ENCODE measurements at regions not wholly inside any gene's neighbourhood (a gene's known extent, or its start where the extent isn't known, plus 50 kb on each side); places are given as distances from the start of the nearest gene placed in this dataset.

GRCh38 chr1:189192741-189193520, 1284.7 kb downstream of the BRINP3 start:
- Mint-ChIP-seq H3K27me3 (no peaks in the 10 kb centered on the region), H3K4me3 (no peak overlapping the region), H3K27ac (no peak overlapping the region), H3K36me3 (no peaks in the 10 kb centered on the region), H3K9me3 (no peaks in the 10 kb centered on the region), H3K4me1 (ENCODE audit: unreplicated experiment) (no peaks in the 10 kb centered on the region)
- TF ChIP-seq CTCF (conservative IDR thresholded peaks at IDR 0.05) = no peak
- DNase-seq (ENCODE audit: extremely low spot score, unreplicated experiment) = no peak

GRCh38 chr1:189205863-189206262, 1271.8 kb downstream of the BRINP3 start:
- Mint-ChIP-seq H3K27ac (no peak overlapping the region), H3K9me3 (peaks cover 5% of the 10 kb centered on the region), H3K4me1 (ENCODE audit: unreplicated experiment) (no peaks in the 10 kb centered on the region), H3K4me3 (no peak overlapping the region), H3K27me3 (no peaks in the 10 kb centered on the region), H3K36me3 (no peaks in the 10 kb centered on the region)
- DNase-seq (ENCODE audit: extremely low spot score, unreplicated experiment) = no peak
- TF ChIP-seq CTCF (conservative IDR thresholded peaks at IDR 0.05) = no peak

GRCh38 chr1:189206617-189207016, 1271.0 kb downstream of the BRINP3 start:
- Mint-ChIP-seq H3K9me3 (peaks cover 5% of the 10 kb centered on the region), H3K4me1 (ENCODE audit: unreplicated experiment) (no peaks in the 10 kb centered on the region), H3K36me3 (no peaks in the 10 kb centered on the region), H3K27me3 (no peaks in the 10 kb centered on the region), H3K4me3 (no peak overlapping the region), H3K27ac (no peak overlapping the region)
- TF ChIP-seq CTCF (conservative IDR thresholded peaks at IDR 0.05) = no peak
- no peak for DNase-seq (ENCODE audit: extremely low spot score, unreplicated experiment)

GRCh38 chr1:189211742-189212141, 1265.9 kb downstream of the BRINP3 start:
- no peaks in the 10 kb centered on the region for H3K36me3 Mint-ChIP-seq
- DNase-seq (ENCODE audit: extremely low spot score, unreplicated experiment) = no peak
- no peaks in the 10 kb centered on the region for H3K4me1 Mint-ChIP-seq (ENCODE audit: unreplicated experiment)
- no peaks in the 10 kb centered on the region for H3K27me3 Mint-ChIP-seq
- H3K4me3 Mint-ChIP-seq = no peak overlapping the region
- H3K27ac Mint-ChIP-seq = no peak overlapping the region
- H3K9me3 Mint-ChIP-seq = peaks cover 5% of the 10 kb centered on the region
- no peak for TF ChIP-seq CTCF (conservative IDR thresholded peaks at IDR 0.05)

- Mint-ChIP-seq H3K4me3 (no peak overlapping the region), H3K27ac (no peak overlapping the region), H3K9me3 (peaks cover 5% of the 10 kb centered on the region), H3K27me3 (no peaks in the 10 kb centered on the region), H3K36me3 (no peaks in the 10 kb centered on the region), H3K4me1 (ENCODE audit: unreplicated experiment) (no peaks in the 10 kb centered on the region)
- no peak for TF ChIP-seq CTCF (conservative IDR thresholded peaks at IDR 0.05)
- DNase-seq (ENCODE audit: extremely low spot score, unreplicated experiment) = no peak
Observed at GRCh38 chr1:189212606-189213005, 1265.1 kb downstream of the BRINP3 start.

Data from type B pancreatic cell (in vitro differentiated cells).